ENCODE measurements at regions not wholly inside any gene's neighbourhood (a gene's known extent, or its start where the extent isn't known, plus 50 kb on each side); places are given as distances from the start of the nearest gene placed in this dataset.

DNA sequence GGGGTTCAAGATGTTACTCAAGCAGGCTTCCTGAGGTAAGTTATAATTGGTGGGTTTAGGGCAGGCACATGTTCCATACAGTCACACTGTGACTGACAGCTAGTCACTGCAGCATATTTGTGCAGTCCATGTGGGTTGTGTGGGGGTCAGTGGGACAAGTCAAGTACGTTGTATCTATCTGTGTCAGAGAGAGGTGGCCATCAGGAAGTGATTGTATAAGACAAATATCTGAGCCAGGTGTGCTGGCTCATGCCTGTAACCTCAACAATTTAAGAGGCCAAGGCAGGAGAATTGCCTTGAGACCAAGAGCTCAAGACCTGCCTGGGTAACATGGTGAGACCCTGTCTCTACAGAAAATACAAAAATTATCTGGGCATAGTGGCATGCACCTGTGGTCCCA, 509.3 kb downstream of the CENPC start:
- TF ChIP-seq CTCF (IDR thresholded peaks at IDR 0.05) (no peak), POLR2A (IDR thresholded peaks at IDR 0.05) (no peak), POLR2AphosphoS5 (IDR thresholded peaks at IDR 0.05) (no peak)
